WI38 (cell line): ENCODE measurements at regions not wholly inside any gene's neighbourhood (a gene's known extent, or its start where the extent isn't known, plus 50 kb on each side); places are given as distances from the start of the nearest gene placed in this dataset.
"Not testable (repeated sequence)": the region's sequence is repeated elsewhere in the genome, so short reads cannot be mapped to it uniquely, and the experiment has no call there.

ENCODE experiments used
- H3K4me3 ChIP-seq: 2 replicates; pipeline ENCODE4 v1.5.1; 2011; ENCODE audit warnings: low read depth, mild to moderate bottlenecking, control low read depth, low read length
- CTCF ChIP-seq: IDR thresholded peaks from 2 replicates; pipeline ENCODE4 v1.5.1; 2012; ENCODE audit warnings: low read depth, mild to moderate bottlenecking, control low read depth, low read length

DNA sequence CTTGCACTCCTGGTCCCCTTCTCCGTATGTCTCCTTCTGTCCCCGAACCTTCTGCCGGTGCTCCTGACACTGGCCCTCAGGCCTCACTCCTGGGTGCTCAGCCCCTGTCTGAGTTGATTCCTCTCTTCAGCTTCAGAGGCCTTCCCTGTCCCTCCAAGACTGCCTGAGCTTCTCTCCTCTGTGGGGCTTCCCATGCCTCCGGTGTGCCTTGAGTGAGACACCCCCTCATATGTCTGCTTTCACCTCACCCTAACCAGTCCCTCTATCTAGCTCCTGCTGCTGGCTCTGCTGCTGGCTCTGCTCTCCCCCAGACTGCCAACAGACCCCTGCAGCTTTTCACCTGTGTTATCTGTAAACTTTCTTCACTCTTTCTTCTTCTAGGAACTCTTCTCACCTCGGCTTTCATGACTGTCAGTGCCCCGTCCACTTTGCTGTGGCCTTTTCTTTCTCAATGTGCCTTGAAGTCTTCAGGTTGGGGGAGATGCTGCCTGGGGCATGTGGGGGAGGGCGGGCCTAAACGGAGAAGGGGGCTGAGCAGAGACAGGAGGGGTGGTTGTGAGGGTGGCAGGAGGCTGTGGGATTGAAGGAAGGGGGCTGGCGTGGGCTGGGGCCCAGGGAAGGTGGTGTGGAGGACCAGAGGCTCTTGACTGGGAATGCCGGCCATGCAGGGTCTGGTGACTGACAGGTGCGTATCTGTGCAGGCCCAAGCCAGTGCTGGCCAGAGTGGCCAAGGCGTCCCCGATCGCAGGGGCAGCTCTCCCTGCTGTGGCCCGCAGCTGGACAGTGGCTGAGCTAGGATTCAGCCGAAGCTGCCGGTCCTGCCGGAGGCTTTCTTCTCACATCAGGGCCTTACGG, 81.3 kb downstream of the METRNL start:
- TF ChIP-seq CTCF: no peak
- no peak overlapping the region for H3K4me3 ChIP-seq

- no peak for TF ChIP-seq CTCF
- H3K4me3 ChIP-seq: no peak overlapping the region
These were observed 82.1 kb downstream of the METRNL start for GRCh38 chr17:83161298-83162034.

GRCh38 chr17:83162035-83162745, 82.8 kb downstream of the METRNL start:
- no peak overlapping the region for H3K4me3 ChIP-seq
- no peak for TF ChIP-seq CTCF

DNA sequence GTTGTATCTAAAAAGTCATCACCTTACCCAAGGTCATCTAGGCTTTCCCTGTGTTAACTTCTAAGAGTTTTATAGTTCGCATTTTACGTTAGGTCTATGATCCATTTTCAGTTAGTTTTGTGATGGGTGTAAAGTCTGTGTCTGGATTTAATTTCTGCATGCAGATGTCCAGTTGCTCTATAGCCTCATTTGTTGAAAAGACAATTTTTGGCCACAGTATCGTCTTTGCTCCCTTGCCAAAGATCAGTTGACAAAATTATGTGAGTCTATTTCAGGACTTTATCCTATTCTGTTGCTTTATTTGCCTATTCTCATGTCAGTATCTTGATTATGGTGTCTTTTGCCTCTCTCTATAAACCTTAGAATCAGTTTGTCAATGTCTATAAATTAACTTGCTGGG, 85.1 kb downstream of the METRNL start:
- H3K4me3 ChIP-seq: no peak overlapping the region
- no peak for TF ChIP-seq CTCF

GRCh38 chr17:83170571-83171260, 91.3 kb downstream of the METRNL start:
- no peak overlapping the region for H3K4me3 ChIP-seq
- TF ChIP-seq CTCF: no peak

GRCh38 chr17:83171661-83172060, 92.3 kb downstream of the METRNL start:
- TF ChIP-seq CTCF: no peak
- no peak overlapping the region for H3K4me3 ChIP-seq

GRCh38 chr17:83172099-83172498, 92.7 kb downstream of the METRNL start:
- H3K4me3 ChIP-seq: not testable (repeated sequence)

DNA sequence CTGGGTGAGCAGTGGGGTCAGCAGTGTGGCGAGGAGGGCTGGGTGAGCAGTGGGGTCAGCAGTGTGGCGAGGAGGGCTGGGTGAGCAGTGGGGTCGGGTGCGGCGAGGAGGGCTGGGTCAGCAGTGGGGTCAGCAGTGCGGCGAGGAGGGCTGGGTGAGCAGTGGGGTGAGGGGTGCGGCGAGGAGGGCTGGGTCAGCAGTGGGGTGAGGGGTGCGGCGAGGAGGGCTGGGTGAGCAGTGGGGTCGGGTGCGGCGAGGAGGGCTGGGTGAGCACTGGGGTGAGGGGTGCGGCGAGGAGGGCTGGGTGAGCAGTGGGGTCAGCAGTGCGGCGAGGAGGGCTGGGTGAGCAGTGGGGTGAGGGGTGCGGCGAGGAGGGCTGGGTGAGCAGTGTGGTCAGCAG, 93.2 kb downstream of the METRNL start:
- H3K4me3 ChIP-seq: not testable (repeated sequence)

DNA sequence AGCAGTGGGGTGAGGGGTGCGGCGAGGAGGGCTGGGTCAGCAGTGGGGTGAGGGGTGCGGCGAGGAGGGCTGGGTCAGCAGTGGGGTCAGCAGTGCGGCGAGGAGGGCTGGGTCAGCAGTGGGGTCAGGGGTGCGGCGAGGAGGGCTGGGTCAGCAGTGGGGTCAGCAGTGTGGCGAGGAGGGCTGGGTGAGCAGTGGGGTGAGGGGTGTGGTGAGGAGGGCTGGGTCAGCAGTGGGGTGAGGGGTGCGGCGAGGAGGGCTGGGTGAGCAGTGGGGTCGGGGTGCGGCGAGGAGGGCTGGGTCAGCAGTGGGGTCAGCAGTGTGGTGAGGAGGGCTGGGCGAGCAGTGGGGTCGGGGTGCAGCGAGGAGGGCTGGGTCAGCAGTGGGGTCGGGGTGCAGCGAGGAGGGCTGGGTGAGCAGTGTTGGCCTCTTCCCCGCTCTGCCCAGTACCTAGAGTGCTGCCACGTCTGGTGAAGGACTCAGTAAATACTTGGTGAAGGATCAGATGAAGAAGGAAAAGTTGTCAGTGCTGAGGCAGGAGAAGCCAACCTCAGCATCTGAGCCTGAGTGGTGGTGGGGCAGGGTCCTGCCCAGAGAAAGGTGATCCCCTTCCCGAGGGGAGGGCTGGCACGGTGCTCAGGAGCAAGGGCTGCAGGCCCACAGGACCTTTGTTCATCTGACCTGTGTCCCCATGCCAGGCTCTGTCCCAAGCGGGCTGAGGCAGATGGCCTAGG, 93.9 kb downstream of the METRNL start:
- H3K4me3 ChIP-seq: not testable (repeated sequence)
